ENCODE measurements at regions not wholly inside any gene's neighbourhood (a gene's known extent, or its start where the extent isn't known, plus 50 kb on each side); places are given as distances from the start of the nearest gene placed in this dataset.
"Not testable (repeated sequence)": the region's sequence is repeated elsewhere in the genome, so short reads cannot be mapped to it uniquely, and the experiment has no call there.

DNA sequence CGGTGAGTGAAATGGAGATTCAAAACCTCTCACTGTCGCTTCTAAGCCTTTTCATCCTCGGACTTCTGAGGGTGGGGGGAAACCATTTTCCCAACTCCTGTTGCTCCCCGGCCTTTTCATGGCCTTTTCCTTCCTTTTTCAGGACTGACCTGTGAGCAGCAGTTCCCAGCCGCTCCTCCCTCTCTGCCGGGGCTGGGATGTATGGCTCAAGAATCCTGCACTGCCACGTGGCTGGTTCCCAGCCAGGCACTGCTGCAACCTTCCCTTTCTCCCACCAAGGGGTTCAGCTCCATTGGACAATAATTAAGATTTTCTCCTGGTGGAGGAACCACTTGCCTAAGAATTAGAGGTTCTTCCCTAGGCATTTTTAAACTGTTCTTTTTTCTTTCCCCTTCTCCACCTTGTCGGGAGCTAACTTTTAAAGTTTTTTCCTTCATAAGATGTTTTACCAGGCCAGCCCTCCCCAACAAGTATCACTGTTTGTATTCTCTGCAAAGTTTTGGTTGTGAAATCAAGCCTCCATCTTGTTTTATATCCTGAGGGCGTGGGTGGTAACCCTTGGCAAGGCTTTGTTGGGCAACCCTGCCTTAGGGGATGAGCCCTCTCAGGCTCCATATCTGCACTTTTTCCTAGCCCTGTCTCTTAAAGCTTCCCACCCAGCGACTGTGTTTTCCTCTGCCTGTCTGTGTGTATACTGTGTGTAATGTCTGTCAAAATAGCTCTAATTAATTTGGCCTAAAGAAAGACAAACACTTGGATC lies 1166.6 kb upstream of the ADGRL2 start:
- peaks cover 3% of the 10 kb centered on the region for H3K36me3 Mint-ChIP-seq
- no peaks in the 10 kb centered on the region for H3K27me3 Mint-ChIP-seq
- no peak overlapping the region for H3K27ac Mint-ChIP-seq
- H3K4me1 Mint-ChIP-seq: peaks cover 0 to 8% (median 3%) of the 10 kb centered on the region in 3 donors
- H3K4me3 Mint-ChIP-seq: no peak overlapping the region
- peaks cover 2 to 6% (median 2%) of the 10 kb centered on the region in 3 donors for H3K9me3 Mint-ChIP-seq

DNA sequence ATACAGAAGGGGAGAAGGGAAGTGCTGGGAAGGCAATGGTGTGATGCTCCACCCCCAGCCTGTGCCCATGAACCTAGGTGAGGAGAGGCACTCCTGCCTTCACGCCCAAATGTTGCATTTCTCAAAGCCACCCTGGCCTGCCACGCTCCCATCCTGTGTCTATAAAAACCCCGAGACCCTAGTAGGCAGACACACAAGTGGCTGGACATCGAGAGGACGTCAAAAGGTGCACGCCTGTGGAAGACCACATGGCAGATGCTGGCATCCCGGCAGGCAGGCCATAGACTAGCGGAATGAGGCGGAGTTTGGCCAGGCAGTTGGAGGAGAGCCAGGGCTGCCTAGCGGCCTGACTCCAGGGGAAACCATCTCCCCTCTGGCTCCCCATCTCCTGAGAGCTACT lies 1168.5 kb upstream of the ADGRL2 start:
- H3K27me3 Mint-ChIP-seq: no peaks in the 10 kb centered on the region
- H3K4me3 Mint-ChIP-seq: no peak overlapping the region
- H3K36me3 Mint-ChIP-seq: peaks cover 3% of the 10 kb centered on the region
- H3K4me1 Mint-ChIP-seq: peaks cover 0 to 3% (median 2%) of the 10 kb centered on the region in 3 donors
- peaks cover 2 to 6% (median 2%) of the 10 kb centered on the region in 3 donors for H3K9me3 Mint-ChIP-seq
- H3K27ac Mint-ChIP-seq: no peak overlapping the region

DNA sequence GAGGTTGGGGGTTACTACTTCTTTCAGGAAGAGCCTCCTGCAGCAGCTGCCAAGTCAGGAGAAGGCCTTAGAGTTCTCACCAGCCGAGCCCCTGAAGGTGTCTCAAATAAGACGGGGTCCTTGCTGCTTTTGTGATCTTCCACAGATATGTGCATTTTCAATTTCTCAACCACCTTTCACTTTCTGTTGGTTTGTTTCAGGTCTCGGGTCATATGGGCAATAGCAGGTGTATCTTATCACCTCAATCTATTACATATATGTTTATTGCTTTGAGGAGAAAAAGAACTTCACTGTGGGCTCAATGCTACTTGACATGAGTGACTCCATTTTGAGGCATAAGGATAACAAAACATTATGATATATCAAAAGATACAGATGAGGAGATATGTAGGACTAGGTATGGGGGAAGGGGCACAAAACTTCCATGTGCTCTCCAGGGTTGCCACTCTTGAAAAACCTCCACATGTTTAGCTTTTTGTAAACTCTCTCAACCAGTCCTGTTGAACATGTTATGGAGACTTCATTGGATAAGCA lies 1171.4 kb upstream of the ADGRL2 start:
- Mint-ChIP-seq H3K4me3 (no peak overlapping the region), H3K36me3 (no peaks in the 10 kb centered on the region), H3K9me3 (peaks cover 0 to 2% (median 2%) of the 10 kb centered on the region in 3 donors), H3K27me3 (no peaks in the 10 kb centered on the region), H3K27ac (peak overlapping the region in 1 of 3 donors; percentile 78), H3K4me1 (peaks cover 0 to 2% (median 0%) of the 10 kb centered on the region in 3 donors)

DNA sequence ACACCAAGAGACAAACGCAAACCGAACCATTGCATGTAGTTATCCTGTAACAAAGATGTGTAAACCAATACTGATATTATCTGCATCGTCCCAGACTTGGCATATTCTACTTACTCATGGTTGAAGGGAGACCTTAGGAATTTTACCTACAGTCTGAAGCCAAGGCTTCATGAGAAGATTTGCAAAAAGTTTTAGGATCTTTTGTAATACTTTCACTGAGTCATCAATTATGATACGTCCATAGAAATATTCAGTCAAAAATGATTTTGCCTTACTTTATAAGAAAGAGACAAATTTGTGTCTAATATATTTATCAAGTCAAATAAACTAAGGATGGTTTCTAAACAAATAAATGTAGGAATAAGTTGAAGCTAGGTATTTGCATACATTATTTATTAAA lies 1176.1 kb upstream of the ADGRL2 start:
- Mint-ChIP-seq H3K9me3 (peaks cover 0 to 9% (median 5%) of the 10 kb centered on the region in 3 donors), H3K27ac (no peak overlapping the region), H3K36me3 (no peaks in the 10 kb centered on the region), H3K4me3 (no peak overlapping the region), H3K4me1 (peaks cover 0 to 3% (median 2%) of the 10 kb centered on the region in 3 donors), H3K27me3 (no peaks in the 10 kb centered on the region)

DNA sequence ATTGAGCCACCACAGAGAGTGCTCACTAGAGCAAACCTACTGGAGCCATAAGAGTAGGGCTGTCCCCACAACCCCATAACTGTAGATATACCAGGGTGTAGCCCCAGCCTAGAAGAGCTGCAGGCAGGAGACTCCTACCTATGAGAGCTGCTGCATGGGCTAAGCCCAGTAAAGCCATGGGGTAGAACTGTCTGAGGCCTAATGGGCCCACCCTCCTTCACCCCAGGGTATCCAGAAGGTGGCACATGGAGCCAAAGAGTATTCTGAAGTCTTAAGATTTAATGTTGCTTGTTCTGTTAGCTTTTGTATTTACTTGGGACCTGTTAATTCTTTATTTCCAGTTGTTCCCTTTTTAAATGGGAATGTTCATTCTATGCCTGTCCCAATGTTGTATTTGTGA lies 1193.7 kb upstream of the ADGRL2 start:
- Mint-ChIP-seq H3K27me3 (no peaks in the 10 kb centered on the region), H3K36me3 (peaks cover 1% of the 10 kb centered on the region), H3K4me3 (no peak overlapping the region), H3K9me3 (peaks cover 1 to 9% (median 4%) of the 10 kb centered on the region in 3 donors), H3K27ac (no peak overlapping the region), H3K4me1 (peaks cover 0 to 3% (median 3%) of the 10 kb centered on the region in 3 donors)

DNA sequence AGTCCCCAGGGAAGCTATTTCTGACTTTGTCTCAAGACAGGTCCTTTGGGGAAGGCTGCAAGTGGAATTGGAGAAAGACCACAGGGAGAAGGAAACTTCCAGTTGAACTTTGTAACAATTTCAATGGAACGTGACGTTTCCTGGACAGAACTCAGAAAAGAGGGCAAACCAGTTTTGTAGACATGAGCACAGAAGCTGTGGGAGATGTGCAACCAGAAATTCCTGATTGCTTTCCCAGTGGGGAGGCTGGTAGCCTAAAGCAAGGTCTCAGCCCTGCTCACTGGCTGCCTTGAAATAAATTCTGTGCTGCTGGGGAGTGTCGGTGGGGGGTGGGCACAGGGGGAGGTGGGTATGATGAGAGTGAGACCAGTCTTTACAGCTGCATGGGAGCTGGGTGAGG lies 1206.7 kb upstream of the ADGRL2 start:
- Mint-ChIP-seq H3K4me1 (peaks cover 0 to under 1% (median 0%) of the 10 kb centered on the region in 3 donors), H3K27me3 (no peaks in the 10 kb centered on the region), H3K27ac (no peak overlapping the region), H3K9me3 (peaks cover 4 to 42% (median 23%) of the 10 kb centered on the region in 3 donors), H3K4me3 (peak overlapping the region in 1 of 4 donors; percentile 41), H3K36me3 (peaks cover 2% of the 10 kb centered on the region)

DNA sequence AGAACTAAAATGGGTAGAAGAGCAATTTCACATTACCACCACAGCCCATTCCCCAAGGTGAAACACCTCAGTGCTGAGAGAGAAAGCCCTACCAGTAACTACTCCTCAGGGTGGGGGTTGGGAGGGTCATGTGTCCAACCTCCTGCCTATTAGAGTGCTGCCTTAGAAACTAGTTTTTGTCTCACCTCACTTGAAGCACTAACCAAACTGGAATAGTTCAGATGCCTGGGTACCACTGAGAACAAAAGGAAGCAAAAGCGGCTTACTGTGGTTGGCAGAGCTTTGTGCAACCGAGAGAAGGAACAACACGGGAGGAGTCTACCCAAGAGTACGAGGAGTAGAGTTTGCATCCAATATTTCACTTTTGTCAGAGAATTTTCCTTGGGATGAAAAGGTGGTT lies 1207.5 kb upstream of the ADGRL2 start:
- peaks cover 3 to 37% (median 18%) of the 10 kb centered on the region in 3 donors for H3K9me3 Mint-ChIP-seq
- no peaks in the 10 kb centered on the region for H3K27me3 Mint-ChIP-seq
- H3K4me1 Mint-ChIP-seq: no peaks in the 10 kb centered on the region
- no peak overlapping the region for H3K4me3 Mint-ChIP-seq
- no peak overlapping the region for H3K27ac Mint-ChIP-seq
- H3K36me3 Mint-ChIP-seq: peaks cover 2% of the 10 kb centered on the region

DNA sequence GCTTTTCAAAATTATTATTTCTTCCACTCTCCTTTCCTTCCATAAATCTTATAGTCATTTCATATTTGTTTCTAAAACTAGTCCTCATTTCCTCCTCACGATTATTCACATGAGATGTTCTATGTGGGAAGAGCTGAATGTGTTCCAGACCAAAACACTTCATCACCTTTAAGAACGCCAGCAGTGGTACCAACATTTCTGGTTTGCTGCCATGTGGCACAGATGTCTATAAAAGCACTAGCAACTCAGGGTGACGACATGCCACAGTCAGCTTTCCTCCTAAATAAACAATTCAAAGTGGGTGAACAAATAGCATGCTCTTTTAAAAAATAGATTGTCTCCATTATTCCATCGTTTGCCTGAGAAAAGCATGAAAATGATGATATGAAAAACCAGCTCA lies 1217.8 kb upstream of the ADGRL2 start:
- H3K27me3 Mint-ChIP-seq: no peaks in the 10 kb centered on the region
- H3K9me3 Mint-ChIP-seq: peaks cover 0 to 16% (median 8%) of the 10 kb centered on the region in 3 donors
- H3K36me3 Mint-ChIP-seq: no peaks in the 10 kb centered on the region
- H3K4me1 Mint-ChIP-seq: peaks cover 0 to 3% (median 2%) of the 10 kb centered on the region in 3 donors
- no peak overlapping the region for H3K27ac Mint-ChIP-seq
- no peak overlapping the region for H3K4me3 Mint-ChIP-seq

DNA sequence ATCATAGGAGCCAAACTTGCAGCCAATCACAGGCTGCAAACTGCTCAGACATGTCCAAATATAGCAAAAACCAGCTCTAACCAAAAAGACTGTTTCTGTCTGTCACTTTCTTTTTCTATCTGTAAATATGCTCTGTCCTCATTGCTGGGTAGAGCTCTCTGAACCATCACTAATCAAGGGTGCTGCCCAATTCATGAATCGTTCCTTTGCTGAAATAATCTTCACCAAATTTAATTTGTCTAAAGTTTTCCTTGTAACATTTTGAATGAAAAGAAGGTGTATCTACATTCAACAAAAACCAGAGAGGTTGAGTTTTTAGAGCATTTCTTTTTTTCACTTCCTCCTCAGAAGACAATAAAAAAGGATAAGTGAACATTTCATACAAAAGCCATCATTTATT lies 1221.7 kb upstream of the ADGRL2 start:
- Mint-ChIP-seq H3K4me3 (no peak overlapping the region), H3K27me3 (no peaks in the 10 kb centered on the region), H3K36me3 (no peaks in the 10 kb centered on the region), H3K4me1 (no peaks in the 10 kb centered on the region), H3K27ac (no peak overlapping the region), H3K9me3 (peaks cover 0 to 10% (median 10%) of the 10 kb centered on the region in 3 donors)

DNA sequence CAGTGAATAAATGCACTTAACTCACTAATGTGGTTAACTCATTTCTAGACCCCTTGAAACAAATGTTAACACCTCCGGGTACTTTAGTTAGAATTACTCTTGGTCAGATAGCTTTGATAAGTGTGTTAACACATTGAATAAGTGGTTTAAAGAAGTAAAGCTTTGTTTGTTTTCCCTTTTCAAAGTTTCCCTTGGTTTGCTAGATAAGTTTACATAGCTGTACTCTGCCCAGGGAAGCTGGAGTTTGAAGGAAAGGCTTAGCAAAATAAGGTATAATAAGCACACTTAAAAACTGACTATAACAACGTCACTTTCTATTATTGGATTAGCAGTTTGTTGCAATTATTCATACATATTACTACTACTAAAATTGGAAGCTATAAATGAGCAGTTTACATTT lies 1233.9 kb upstream of the ADGRL2 start:
- Mint-ChIP-seq H3K27me3 (no peaks in the 10 kb centered on the region), H3K36me3 (no peaks in the 10 kb centered on the region), H3K4me1 (peaks cover 0 to 4% (median 2%) of the 10 kb centered on the region in 3 donors), H3K9me3 (no peaks in the 10 kb centered on the region), H3K4me3 (no peak overlapping the region), H3K27ac (no peak overlapping the region)

DNA sequence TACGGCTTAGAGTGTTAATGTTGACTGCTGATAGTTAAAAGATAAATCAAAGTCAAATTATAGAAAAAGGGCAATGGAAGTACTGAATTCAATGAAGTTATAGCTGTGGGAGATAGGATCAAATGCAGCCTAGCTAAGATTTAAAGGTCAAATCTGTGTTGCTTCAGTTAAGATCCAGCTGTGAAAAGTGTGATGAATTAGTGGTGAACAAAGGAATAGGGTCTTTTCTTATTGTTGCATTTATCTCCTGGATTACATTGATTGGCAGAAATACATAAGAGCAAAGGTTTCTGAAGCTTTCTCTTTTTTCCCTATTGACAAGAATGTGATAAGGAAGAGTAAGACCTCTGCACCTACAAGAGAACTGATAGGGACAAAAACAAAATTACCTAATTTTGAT lies 1234.6 kb upstream of the ADGRL2 start:
- Mint-ChIP-seq H3K9me3 (no peaks in the 10 kb centered on the region), H3K27ac (no peak overlapping the region), H3K36me3 (no peaks in the 10 kb centered on the region), H3K4me3 (no peak overlapping the region), H3K4me1 (peaks cover 0 to 4% (median 2%) of the 10 kb centered on the region in 3 donors), H3K27me3 (no peaks in the 10 kb centered on the region)

DNA sequence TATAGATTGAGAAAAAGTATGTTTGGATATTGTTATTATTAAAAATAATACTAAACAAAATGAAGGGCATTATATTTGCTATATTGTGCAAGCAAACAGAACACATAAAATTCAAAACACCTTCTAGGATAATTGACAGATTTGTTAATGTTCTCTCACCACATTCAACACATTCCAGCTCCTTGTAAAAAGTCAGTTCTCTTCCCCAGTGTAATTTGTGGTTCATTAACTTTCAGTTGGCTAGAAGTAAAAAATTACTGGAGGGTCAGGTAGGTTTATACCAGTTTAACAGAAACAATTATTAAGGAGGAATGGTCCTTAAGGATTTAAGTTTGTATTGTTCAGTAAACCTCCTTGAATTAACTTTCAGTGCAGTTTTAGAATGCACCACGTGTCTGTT lies 1235.3 kb upstream of the ADGRL2 start:
- Mint-ChIP-seq H3K27ac (no peak overlapping the region), H3K4me3 (no peak overlapping the region), H3K27me3 (no peaks in the 10 kb centered on the region), H3K9me3 (no peaks in the 10 kb centered on the region), H3K4me1 (peaks cover 0 to 4% (median 2%) of the 10 kb centered on the region in 3 donors), H3K36me3 (no peaks in the 10 kb centered on the region)

DNA sequence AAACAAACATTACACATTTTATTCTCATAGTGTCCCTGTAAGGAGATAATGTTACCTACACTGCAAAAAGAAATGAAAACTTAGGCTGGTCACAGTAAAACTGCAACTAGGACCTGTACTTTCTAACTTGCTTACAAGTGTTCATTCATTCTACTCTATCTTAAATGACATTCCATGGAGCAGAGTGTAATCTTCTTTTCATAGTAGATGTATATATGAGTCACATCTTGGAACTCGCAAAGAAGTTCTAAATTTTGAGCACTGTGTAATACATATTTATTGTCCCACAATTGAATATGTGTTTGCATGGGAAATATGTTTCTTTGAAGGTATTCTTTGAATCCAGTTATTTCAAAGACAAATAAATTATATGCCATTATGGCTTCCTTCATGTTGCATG lies 1258.5 kb upstream of the ADGRL2 start:
- peaks cover 1% of the 10 kb centered on the region for H3K36me3 Mint-ChIP-seq
- peaks cover 0 to 2% (median 0%) of the 10 kb centered on the region in 3 donors for H3K9me3 Mint-ChIP-seq
- peaks cover 3% of the 10 kb centered on the region for H3K27me3 Mint-ChIP-seq
- no peak overlapping the region for H3K27ac Mint-ChIP-seq
- H3K4me3 Mint-ChIP-seq: no peak overlapping the region
- H3K4me1 Mint-ChIP-seq: no peaks in the 10 kb centered on the region

DNA sequence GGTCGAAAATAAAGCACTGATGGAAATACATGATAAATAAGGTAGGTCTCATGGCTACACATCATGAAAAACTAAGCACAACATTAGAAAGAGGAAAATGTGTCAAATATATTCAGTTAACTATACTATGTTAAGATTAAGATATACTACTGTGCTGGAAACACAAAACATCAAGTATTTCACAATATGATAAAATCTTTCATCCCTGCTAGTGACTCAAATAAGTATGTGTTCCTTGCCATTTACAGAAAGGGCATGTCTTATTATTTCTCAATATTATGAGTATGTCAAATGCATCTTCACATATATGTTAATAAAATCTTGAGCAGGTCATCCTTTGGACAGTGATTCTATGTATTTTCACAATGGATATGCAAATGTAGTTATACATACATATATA lies 1260.1 kb upstream of the ADGRL2 start:
- Mint-ChIP-seq H3K9me3 (peaks cover 0 to 2% (median 0%) of the 10 kb centered on the region in 3 donors), H3K36me3 (no peaks in the 10 kb centered on the region), H3K4me1 (no peaks in the 10 kb centered on the region), H3K27me3 (peaks cover 3% of the 10 kb centered on the region), H3K27ac (no peak overlapping the region), H3K4me3 (no peak overlapping the region)

DNA sequence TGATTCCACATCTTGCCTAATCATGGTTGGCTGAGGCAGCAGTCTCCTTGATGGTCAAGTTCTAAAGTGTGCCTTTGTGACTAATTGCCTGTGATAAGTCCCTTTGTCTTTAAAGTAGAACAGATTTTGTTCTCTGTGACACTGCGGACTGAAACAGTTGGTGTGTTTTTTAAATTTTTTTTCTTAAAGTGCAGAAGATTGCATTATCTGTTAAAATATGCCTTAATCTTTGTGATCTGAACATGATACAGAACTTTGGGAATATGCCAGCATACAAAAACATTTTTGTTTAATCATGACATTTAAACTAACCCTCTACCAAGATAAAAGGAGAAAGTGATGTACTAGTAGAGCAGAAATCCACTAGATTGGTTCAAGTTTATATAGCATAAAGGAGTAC lies 1260.6 kb upstream of the ADGRL2 start:
- peaks cover 3% of the 10 kb centered on the region for H3K27me3 Mint-ChIP-seq
- H3K27ac Mint-ChIP-seq: no peak overlapping the region
- peaks cover 0 to 2% (median 0%) of the 10 kb centered on the region in 3 donors for H3K9me3 Mint-ChIP-seq
- no peaks in the 10 kb centered on the region for H3K36me3 Mint-ChIP-seq
- H3K4me3 Mint-ChIP-seq: no peak overlapping the region
- H3K4me1 Mint-ChIP-seq: no peaks in the 10 kb centered on the region

DNA sequence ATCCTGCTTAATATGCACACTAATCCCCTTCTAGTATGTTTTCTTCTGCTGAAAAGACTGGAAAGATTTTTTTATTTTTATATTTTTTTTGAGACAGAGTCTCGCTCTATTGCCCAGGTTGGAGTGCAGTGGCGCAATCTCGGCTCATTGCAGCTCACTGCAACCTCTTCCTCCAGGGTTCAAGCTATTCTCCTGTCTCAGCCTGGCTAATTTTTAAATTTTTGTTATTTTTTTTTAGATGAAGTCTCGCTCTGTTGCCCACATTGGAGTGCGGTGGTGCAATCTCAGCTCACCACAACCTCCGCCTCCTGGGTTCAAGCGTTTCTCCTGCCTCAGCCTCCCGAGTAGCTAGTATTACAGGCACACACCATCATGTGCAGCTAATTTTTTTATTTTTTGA lies 1261.4 kb upstream of the ADGRL2 start:
- H3K9me3 Mint-ChIP-seq, H3K36me3 Mint-ChIP-seq, H3K4me1 Mint-ChIP-seq, H3K27me3 Mint-ChIP-seq, H3K27ac Mint-ChIP-seq: not testable (repeated sequence)
- peak overlapping the region in 1 of 4 donors; percentile 66 for H3K4me3 Mint-ChIP-seq
